GM12872 (cell line): ENCODE measurements at regions not wholly inside any gene's neighbourhood (a gene's known extent, or its start where the extent isn't known, plus 50 kb on each side); places are given as distances from the start of the nearest gene placed in this dataset.

ENCODE experiments used
- TF ChIP-seq, protein P1 (sequence below): IDR thresholded peaks from 3 replicates; pipeline ENCODE4 v1.5.1; 2011; ENCODE audit warnings: low read depth, mild to moderate bottlenecking, low read length, moderate library complexity; ENCODE audit not compliant: insufficient read depth

DNA sequence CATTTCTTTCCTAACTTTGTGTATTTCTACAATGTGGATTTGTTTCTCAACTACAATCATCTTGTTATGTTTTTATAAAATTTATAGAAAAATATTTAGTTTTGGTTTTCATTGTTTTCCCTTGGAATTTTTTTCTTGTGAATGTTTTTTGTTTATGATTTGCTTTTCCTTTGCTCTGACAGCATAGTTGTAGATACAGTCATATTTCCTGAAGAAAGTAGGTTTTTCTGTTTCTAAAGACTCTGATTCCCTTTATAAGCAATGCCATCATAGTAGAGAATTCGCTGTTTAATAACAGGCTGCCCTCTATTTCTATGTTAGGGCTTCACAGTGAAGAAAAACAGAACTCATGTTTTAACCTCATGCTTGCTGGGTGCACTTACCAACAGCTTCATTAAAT, 482.3 kb downstream of the ZBBX start:
- TF ChIP-seq, protein P1, sequence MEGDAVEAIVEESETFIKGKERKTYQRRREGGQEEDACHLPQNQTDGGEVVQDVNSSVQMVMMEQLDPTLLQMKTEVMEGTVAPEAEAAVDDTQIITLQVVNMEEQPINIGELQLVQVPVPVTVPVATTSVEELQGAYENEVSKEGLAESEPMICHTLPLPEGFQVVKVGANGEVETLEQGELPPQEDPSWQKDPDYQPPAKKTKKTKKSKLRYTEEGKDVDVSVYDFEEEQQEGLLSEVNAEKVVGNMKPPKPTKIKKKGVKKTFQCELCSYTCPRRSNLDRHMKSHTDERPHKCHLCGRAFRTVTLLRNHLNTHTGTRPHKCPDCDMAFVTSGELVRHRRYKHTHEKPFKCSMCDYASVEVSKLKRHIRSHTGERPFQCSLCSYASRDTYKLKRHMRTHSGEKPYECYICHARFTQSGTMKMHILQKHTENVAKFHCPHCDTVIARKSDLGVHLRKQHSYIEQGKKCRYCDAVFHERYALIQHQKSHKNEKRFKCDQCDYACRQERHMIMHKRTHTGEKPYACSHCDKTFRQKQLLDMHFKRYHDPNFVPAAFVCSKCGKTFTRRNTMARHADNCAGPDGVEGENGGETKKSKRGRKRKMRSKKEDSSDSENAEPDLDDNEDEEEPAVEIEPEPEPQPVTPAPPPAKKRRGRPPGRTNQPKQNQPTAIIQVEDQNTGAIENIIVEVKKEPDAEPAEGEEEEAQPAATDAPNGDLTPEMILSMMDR, result no peak

DNA sequence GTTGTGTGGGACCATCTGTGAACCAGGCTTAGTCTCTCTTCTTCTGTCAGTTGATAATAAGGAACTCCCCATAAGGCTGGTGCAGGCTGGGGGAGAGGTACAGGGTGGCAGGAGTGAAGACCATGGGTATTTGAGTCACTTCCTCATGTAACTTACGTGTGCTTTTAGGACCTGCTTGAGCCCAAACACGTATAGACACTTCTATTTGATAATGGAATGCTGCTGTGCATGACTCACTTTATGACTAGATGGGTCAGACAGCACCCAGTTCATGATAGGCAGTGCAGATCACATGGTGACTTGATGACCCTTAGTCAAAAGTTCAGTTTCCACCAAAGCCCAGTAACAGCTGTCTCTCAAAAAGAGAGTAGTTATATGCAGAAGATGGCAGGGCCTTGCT, 490.9 kb downstream of the ZBBX start:
- TF ChIP-seq, protein P1, result no peak

DNA sequence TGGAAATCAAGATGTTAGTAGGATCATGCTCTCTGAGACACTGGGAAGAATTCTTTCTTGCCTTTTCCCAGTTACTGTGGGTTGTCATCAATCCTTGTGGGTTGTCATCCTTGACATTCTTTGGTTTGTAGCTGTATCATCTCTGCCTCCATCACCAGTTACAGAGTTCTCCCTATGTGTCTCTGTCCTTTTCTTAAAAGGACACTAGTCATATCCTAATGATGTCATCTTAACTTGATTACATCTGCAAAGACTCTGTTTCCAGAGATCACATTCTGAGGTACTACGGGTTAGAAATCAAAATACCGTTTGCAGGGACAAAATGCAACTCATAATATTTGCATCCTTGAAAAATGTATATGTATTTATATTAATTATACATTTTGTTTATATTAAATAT, 500.4 kb downstream of the ZBBX start:
- TF ChIP-seq, protein P1, result no peak

DNA sequence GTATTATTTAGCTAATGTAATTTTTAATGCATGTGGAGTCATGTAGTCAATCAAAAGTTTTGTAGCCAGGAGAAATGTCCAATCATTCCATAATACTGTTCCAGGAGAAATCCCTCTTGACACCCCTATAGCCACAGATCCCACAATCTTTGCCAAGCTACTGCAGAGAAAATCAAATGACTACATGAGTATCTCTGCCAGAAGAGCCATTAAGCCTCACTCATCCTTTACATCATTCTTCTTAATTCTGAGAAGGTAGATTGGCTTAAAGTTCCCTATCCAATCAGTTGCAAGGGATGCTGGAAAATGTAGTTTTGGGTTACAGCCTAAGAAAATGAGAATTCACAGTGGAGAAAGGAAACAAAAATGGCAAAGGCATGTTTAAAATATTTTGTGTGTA, 502.1 kb downstream of the ZBBX start:
- TF ChIP-seq, protein P1, result no peak

DNA sequence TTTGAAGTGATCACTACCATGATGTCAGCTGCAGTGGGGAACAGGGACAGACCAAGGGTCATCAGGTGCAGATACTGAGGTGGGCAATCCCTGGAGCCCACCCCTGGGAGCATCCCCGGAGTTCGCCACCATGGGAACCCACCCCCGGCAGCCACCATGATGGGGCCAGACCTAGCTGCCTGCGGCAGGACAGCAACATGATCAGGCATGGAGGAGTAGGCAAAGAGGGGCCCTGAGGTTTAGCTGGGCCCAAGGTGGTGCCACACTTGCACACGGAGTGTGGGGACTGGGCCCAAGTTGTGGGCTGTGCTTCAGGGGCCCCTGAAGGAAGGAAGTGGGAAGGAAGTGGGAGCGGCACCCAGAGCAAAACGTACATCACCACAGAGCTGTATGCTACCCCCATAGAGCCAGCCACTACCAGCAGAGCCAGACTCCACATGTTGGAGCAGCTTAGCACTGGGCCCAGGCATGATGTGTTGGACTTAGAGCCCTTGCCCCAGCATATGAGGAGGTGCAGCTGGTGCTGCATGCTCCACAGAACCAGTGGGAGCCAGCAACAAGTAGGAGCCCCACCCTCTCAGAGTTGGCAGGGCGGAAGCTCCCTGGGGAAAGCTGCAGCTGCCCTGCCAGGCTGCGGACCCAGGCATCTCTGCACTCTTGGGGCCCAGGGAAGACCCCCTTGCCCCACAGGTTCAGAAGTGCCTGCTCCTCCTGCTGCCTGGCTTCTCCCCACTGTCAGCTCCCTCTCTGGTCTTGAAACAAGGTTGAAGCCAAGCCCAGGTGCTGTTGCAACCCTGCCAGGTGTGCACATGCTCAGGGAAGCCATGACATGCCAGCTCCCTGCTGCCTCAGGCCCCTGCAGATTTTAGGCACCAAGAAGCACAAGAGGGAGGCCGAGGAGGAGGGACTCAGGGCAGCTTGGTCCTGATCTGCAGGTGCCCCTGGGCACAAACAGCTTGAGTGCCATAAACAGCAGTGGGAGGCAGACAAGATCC, 515.3 kb downstream of the ZBBX start:
- TF ChIP-seq, protein P1, result no peak

DNA sequence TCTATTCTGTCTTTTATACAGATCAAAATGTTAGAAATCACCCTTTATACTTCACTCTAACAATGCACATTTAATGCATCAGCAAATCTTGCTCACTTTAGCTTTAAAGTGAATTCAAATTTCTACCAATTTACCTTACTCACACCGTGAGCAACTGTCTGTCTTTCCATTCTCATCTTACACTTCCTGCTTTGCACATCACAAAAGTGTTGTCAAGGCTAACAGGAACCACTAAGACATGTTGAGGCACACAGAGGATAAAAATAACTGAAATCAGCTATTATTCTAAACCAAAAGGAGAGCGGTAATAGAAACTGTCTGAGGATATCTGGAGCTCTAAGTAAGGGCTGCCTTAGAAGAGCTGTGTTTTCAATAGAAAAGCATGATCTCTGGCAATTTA, 519.9 kb downstream of the ZBBX start:
- TF ChIP-seq, protein P1, result no peak

DNA sequence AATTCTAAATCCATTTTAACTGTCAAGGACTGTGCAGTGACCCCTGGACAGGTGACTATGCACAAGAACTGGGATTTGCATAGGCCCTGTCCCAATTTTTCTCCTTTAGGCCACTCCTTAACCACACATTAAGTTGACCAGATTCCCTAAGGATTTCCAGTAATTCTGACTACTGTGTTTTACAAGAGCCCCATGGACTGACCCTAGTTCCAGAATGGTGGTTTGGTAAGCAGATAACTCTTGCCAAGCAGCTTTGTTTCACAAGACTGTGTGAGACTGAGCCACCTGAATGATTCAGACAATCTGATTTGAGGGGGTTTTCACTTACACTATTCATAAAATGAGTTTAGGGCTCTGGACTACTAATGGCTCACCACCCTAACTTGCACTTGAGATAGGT, 535.8 kb downstream of the ZBBX start:
- TF ChIP-seq, protein P1, result no peak
